HEK293 (cell line): ENCODE measurements at regions not wholly inside any gene's neighbourhood (a gene's known extent, or its start where the extent isn't known, plus 50 kb on each side); places are given as distances from the start of the nearest gene placed in this dataset.

ENCODE experiments used
- CTCF ChIA-PET: fragments of 350-600 bp; formaldehyde crosslinking; extraction: SDS; loops from one replicate; lab custom pipeline; 2021; ENCODE audit warnings: antibody characterized with exemption; lab: Yijun Ruan, JAX
- POLR2A ChIA-PET: fragments of 300-600 bp; formaldehyde crosslinking; extraction: SDS; loops from one replicate; lab custom pipeline; 2020; ENCODE audit warnings: antibody characterized with exemption, inconsistent platforms; lab: Yijun Ruan, JAX
- H3K27ac ChIP-seq: fragments of 200-500 bp; sonication (Bioruptor generic); 2 replicates; pipeline ENCODE4 v1.5.1; 2014; ENCODE audit warnings: low read depth, low read length, control low read depth, inconsistent platforms; ENCODE audit errors: extremely low read depth
- H3K36me3 ChIP-seq, 2 experiments: fragments of 200-500 bp in 1 of 2; sonication (Bioruptor generic) in 1 of 2; 1 replicate in 1 of 2; 2 replicates in 1 of 2; pipeline ENCODE4 v1.5.1; 2014 to 2017; ENCODE audit warnings: inconsistent platforms in 2 of 2, low read length in 2 of 2; ENCODE audit not compliant: control insufficient read depth in 2 of 2, insufficient read depth in 1 of 2
- H3K4me1 ChIP-seq: fragments of 200-500 bp; sonication (Bioruptor generic); 2 replicates; pipeline ENCODE4 v1.5.1; 2014; ENCODE audit warnings: mild to moderate bottlenecking, low read length, inconsistent platforms; ENCODE audit not compliant: control insufficient read depth, insufficient read depth
- H3K4me3 ChIP-seq: 2 replicates; pipeline ENCODE4 v1.5.1; 2011; ENCODE audit warnings: low read depth, mild to moderate bottlenecking, control low read depth, low read length, moderate library complexity
- H3K9me3 ChIP-seq: fragments of 200-500 bp; sonication (Bioruptor generic); 2 replicates; pipeline ENCODE4 v1.5.1; 2014; ENCODE audit warnings: low read depth, low read length, inconsistent platforms; ENCODE audit not compliant: control insufficient read depth, insufficient read depth
- GLIS1 ChIP-seq: fragments of 450-650 bp; formaldehyde crosslinking; IDR thresholded peaks from 2 replicates; pipeline ENCODE4 v1.5.1; 2016; ENCODE audit warnings: missing biosample characterization, missing genetic modification characterization
- HOXD13 ChIP-seq: sonication (generic); formaldehyde crosslinking; IDR thresholded peaks from 2 replicates; pipeline ENCODE4 v1.8.0; 2022; ENCODE audit warnings: missing genetic modification reagents, borderline replicate concordance
- RBAK ChIP-seq: fragments of 450-650 bp; formaldehyde crosslinking; IDR thresholded peaks from 2 replicates; pipeline ENCODE4 v1.5.1; 2016; ENCODE audit warnings: missing biosample characterization, missing genetic modification characterization
- ZNF10 ChIP-seq: fragments of 450-650 bp; formaldehyde crosslinking; IDR thresholded peaks from 2 replicates; pipeline ENCODE4 v1.5.1; 2017; ENCODE audit warnings: missing biosample characterization, missing genetic modification characterization
- ZNF140 ChIP-seq: fragments of 450-650 bp; formaldehyde crosslinking; IDR thresholded peaks from 2 replicates; pipeline ENCODE4 v1.5.1; 2016; ENCODE audit warnings: missing biosample characterization, missing genetic modification characterization
- ZNF202 ChIP-seq: fragments of 450-650 bp; formaldehyde crosslinking; IDR thresholded peaks from 2 replicates; pipeline ENCODE4 v1.5.1; 2016; ENCODE audit warnings: missing biosample characterization, missing genetic modification characterization, borderline replicate concordance
- ZNF350 ChIP-seq: fragments of 450-650 bp; formaldehyde crosslinking; IDR thresholded peaks from 2 replicates; pipeline ENCODE4 v1.5.0; 2017; ENCODE audit warnings: missing biosample characterization, mild to moderate bottlenecking, missing genetic modification characterization
- ZNF391 ChIP-seq: fragments of 450-650 bp; formaldehyde crosslinking; IDR thresholded peaks from 2 replicates; pipeline ENCODE4 v1.5.1; 2016; ENCODE audit warnings: low read depth, missing biosample characterization, missing genetic modification characterization, borderline replicate concordance
- ZNF514 ChIP-seq: fragments of 450-650 bp; formaldehyde crosslinking; IDR thresholded peaks from 2 replicates; pipeline ENCODE4 v1.5.1; 2016; ENCODE audit warnings: missing biosample characterization, missing genetic modification characterization
- ZSCAN30 ChIP-seq: fragments of 450-650 bp; IDR thresholded peaks from 2 replicates; pipeline ENCODE4 v1.5.1; 2018; ENCODE audit warnings: missing biosample characterization, mild to moderate bottlenecking, missing genetic modification characterization, moderate library complexity
- TF ChIP-seq, protein P1 (sequence below): fragments of 450-650 bp; formaldehyde crosslinking; IDR thresholded peaks from 2 replicates; pipeline ENCODE4 v1.5.1; 2016; ENCODE audit warnings: missing biosample characterization, missing genetic modification characterization, borderline replicate concordance
- TF ChIP-seq, protein P2 (sequence below): fragments of 450-650 bp; formaldehyde crosslinking; IDR thresholded peaks from 2 replicates; pipeline ENCODE4 v1.5.1; 2016; ENCODE audit warnings: missing biosample characterization, missing genetic modification characterization
- TF ChIP-seq, protein P3 (sequence below): IDR thresholded peaks from 2 replicates; pipeline ENCODE4 v1.6.1; 2011; ENCODE audit warnings: mild to moderate bottlenecking, low read depth, low read length, borderline replicate concordance
- TF ChIP-seq, protein P4 (sequence below): fragments of 450-650 bp; formaldehyde crosslinking; IDR thresholded peaks from 2 replicates; pipeline ENCODE4 v1.5.1; 2016; ENCODE audit warnings: missing biosample characterization, missing genetic modification characterization

DNA sequence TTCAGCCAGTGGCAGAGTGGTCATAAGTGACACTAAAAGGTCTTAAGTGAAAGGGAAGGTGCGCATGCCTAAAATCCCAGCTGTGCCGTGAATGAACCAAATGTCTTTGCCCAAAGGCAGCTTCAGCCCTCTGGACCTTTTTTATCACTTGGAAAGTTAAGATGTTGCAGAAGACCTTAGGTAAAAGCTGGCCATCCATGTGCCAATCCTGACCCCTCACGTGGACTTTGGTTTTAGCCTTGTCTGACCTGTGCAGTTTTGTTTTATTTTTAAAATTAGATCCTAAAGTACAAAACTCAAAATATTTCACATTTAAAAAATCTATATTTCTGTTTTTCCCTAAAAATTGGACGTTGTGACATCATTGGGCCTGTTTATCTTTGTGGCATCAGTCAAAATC lies 429.5 kb downstream of the STK39 start (continued):
- TF ChIP-seq, protein P1, sequence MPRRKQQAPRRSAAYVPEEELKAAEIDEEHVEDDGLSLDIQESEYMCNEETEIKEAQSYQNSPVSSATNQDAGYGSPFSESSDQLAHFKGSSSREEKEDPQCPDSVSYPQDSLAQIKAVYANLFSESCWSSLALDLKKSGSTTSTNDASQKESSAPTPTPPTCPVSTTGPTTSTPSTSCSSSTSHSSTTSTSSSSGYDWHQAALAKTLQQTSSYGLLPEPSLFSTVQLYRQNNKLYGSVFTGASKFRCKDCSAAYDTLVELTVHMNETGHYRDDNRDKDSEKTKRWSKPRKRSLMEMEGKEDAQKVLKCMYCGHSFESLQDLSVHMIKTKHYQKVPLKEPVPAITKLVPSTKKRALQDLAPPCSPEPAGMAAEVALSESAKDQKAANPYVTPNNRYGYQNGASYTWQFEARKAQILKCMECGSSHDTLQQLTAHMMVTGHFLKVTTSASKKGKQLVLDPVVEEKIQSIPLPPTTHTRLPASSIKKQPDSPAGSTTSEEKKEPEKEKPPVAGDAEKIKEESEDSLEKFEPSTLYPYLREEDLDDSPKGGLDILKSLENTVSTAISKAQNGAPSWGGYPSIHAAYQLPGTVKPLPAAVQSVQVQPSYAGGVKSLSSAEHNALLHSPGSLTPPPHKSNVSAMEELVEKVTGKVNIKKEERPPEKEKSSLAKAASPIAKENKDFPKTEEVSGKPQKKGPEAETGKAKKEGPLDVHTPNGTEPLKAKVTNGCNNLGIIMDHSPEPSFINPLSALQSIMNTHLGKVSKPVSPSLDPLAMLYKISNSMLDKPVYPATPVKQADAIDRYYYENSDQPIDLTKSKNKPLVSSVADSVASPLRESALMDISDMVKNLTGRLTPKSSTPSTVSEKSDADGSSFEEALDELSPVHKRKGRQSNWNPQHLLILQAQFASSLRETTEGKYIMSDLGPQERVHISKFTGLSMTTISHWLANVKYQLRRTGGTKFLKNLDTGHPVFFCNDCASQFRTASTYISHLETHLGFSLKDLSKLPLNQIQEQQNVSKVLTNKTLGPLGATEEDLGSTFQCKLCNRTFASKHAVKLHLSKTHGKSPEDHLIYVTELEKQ = no peak
- TF ChIP-seq ZNF350 (tag by site-specific recombination) = no peak
- TF ChIP-seq, protein P2, sequence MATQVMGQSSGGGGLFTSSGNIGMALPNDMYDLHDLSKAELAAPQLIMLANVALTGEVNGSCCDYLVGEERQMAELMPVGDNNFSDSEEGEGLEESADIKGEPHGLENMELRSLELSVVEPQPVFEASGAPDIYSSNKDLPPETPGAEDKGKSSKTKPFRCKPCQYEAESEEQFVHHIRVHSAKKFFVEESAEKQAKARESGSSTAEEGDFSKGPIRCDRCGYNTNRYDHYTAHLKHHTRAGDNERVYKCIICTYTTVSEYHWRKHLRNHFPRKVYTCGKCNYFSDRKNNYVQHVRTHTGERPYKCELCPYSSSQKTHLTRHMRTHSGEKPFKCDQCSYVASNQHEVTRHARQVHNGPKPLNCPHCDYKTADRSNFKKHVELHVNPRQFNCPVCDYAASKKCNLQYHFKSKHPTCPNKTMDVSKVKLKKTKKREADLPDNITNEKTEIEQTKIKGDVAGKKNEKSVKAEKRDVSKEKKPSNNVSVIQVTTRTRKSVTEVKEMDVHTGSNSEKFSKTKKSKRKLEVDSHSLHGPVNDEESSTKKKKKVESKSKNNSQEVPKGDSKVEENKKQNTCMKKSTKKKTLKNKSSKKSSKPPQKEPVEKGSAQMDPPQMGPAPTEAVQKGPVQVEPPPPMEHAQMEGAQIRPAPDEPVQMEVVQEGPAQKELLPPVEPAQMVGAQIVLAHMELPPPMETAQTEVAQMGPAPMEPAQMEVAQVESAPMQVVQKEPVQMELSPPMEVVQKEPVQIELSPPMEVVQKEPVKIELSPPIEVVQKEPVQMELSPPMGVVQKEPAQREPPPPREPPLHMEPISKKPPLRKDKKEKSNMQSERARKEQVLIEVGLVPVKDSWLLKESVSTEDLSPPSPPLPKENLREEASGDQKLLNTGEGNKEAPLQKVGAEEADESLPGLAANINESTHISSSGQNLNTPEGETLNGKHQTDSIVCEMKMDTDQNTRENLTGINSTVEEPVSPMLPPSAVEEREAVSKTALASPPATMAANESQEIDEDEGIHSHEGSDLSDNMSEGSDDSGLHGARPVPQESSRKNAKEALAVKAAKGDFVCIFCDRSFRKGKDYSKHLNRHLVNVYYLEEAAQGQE = no peak
- no peak for TF ChIP-seq RBAK (tag by site-specific recombination)
- no peak for TF ChIP-seq ZNF391
- TF ChIP-seq ZNF140 = no peak
- TF ChIP-seq, protein P3, sequence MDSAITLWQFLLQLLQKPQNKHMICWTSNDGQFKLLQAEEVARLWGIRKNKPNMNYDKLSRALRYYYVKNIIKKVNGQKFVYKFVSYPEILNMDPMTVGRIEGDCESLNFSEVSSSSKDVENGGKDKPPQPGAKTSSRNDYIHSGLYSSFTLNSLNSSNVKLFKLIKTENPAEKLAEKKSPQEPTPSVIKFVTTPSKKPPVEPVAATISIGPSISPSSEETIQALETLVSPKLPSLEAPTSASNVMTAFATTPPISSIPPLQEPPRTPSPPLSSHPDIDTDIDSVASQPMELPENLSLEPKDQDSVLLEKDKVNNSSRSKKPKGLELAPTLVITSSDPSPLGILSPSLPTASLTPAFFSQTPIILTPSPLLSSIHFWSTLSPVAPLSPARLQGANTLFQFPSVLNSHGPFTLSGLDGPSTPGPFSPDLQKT = no peak
- no peak for TF ChIP-seq GLIS1
- no peak for TF ChIP-seq ZNF514 (tag by site-specific recombination)
- TF ChIP-seq, all 188 proteins: peak for 0

DNA sequence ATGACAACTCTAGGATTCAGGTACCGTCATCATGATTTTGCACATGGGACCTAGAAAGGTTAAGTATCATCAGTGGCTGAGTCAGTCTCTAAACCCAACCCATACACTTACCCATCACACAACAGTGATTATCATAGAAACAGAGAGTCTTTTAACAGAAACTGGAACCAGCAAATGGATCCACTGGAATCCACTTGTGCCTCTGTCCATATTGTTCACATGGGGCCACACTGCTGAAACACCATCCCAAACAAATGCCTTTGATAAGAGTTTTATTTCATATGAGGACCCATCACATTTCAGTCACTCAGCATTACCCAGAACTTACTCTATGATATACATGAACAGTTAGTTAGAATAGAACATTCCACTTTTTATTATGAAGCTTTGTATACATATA lies 430.0 kb downstream of the STK39 start:
- TF ChIP-seq ZNF202 (no peak), HOXD13 (no peak), ZSCAN30 (tag by site-specific recombination) (no peak), ZNF10 (no peak)
- TF ChIP-seq, protein P4, sequence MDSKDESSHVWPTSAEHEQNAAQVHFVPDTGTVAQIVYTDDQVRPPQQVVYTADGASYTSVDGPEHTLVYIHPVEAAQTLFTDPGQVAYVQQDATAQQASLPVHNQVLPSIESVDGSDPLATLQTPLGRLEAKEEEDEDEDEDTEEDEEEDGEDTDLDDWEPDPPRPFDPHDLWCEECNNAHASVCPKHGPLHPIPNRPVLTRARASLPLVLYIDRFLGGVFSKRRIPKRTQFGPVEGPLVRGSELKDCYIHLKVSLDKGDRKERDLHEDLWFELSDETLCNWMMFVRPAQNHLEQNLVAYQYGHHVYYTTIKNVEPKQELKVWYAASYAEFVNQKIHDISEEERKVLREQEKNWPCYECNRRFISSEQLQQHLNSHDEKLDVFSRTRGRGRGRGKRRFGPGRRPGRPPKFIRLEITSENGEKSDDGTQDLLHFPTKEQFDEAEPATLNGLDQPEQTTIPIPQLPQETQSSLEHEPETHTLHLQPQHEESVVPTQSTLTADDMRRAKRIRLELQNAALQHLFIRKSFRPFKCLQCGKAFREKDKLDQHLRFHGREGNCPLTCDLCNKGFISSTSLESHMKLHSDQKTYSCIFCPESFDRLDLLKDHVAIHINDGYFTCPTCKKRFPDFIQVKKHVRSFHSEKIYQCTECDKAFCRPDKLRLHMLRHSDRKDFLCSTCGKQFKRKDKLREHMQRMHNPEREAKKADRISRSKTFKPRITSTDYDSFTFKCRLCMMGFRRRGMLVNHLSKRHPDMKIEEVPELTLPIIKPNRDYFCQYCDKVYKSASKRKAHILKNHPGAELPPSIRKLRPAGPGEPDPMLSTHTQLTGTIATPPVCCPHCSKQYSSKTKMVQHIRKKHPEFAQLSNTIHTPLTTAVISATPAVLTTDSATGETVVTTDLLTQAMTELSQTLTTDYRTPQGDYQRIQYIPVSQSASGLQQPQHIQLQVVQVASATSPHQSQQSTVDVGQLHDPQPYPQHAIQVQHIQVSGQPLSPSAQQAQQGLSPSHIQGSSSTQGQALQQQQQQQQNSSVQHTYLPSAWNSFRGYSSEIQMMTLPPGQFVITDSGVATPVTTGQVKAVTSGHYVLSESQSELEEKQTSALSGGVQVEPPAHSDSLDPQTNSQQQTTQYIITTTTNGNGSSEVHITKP (tag by site-specific recombination) = no peak
- TF ChIP-seq, all 188 proteins: peak for 0
- ChIA-PET POLR2A (no interaction called here), CTCF (no interaction called here)
- Histone ChIP-seq H3K9me3 (no peaks in the 10 kb centered on the region), H3K36me3 (no peaks in the 10 kb centered on the region), H3K27ac (no peak overlapping the region), H3K4me1 (no peaks in the 10 kb centered on the region), H3K4me3 (no peak overlapping the region)
